ENCODE measurements at regions not wholly inside any gene's neighbourhood (a gene's known extent, or its start where the extent isn't known, plus 50 kb on each side); places are given as distances from the start of the nearest gene placed in this dataset.

- TF ChIP-seq CHD7 (IDR thresholded peaks at IDR 0.05; ENCODE audit: insufficient replicate concordance, low read length) (no peak), ASH2L (IDR thresholded peaks at IDR 0.05; ENCODE audit: low read length) (no peak), GABPA (IDR thresholded peaks at IDR 0.05; ENCODE audit: borderline replicate concordance, insufficient read depth, low read length) (no peak), ZNF274 (IDR thresholded peaks at IDR 0.05; ENCODE audit: borderline replicate concordance, extremely low read depth, low read length) (no peak), SIX5 (IDR thresholded peaks at IDR 0.05; ENCODE audit: low read depth, low read length) (no peak), USF2 (IDR thresholded peaks at IDR 0.05; ENCODE audit: low read length) (no peak), KDM1A (IDR thresholded peaks at IDR 0.05; ENCODE audit: borderline replicate concordance, low read length) (no peak), YY1 (IDR thresholded peaks at IDR 0.05; ENCODE audit: low read depth, low read length) (no peak), RAD21 (IDR thresholded peaks at IDR 0.05 in 1 of 2, conservative IDR thresholded peaks at IDR 0.05 in 1 of 2; ENCODE audit: low read depth in 2 of 2, low read length in 2 of 2) (no peak), NRF1 (IDR thresholded peaks at IDR 0.05; ENCODE audit: low read depth, low read length) (no peak), MAX (IDR thresholded peaks at IDR 0.05) (no peak)
Measured at GRCh38 chr12:126488806-126489205, 1423.6 kb downstream of the AACS start (continued).
